MM.1S (cell line): ENCODE measurements at regions not wholly inside any gene's neighbourhood (a gene's known extent, or its start where the extent isn't known, plus 50 kb on each side); places are given as distances from the start of the nearest gene placed in this dataset.
"Not testable (repeated sequence)": the region's sequence is repeated elsewhere in the genome, so short reads cannot be mapped to it uniquely, and the experiment has no call there.

Source experiments
- DNase-seq: peaks from one replicate; pipeline ENCODE4 v3.0.0-alpha.2; 2015
- H2AFZ ChIP-seq: fragments of 300-600 bp; sonication (generic); 2 replicates; pipeline ENCODE4 v1.6.0; 2016; ENCODE audit warnings: antibody characterized with exemption, low read length
- H3F3A ChIP-seq: fragments of 300-600 bp; sonication (generic); 2 replicates; pipeline ENCODE4 v1.6.1; 2016; ENCODE audit warnings: mild to moderate bottlenecking, antibody characterized with exemption, low read length, moderate library complexity, mixed read lengths; ENCODE audit not compliant: insufficient read depth
- H3K27ac ChIP-seq: fragments of 300-600 bp; sonication (generic); 2 replicates; pipeline ENCODE4 v1.5.1; 2016; ENCODE audit warnings: mild to moderate bottlenecking, low read length
- H3K27me3 ChIP-seq: fragments of 300-600 bp; sonication (generic); replicated peaks from 2 replicates; pipeline ENCODE4 v1.6.0; 2016; ENCODE audit warnings: low read length; ENCODE audit not compliant: insufficient read depth
- H3K36me3 ChIP-seq: fragments of 300-600 bp; sonication (generic); replicated peaks from 2 replicates; pipeline ENCODE4 v1.6.1; 2016; ENCODE audit warnings: mild to moderate bottlenecking, low read length, mixed read lengths; ENCODE audit not compliant: insufficient read depth
- H3K4me1 ChIP-seq: fragments of 300-600 bp; sonication (generic); 2 replicates; pipeline ENCODE4 v1.6.1; 2016; ENCODE audit warnings: low read length, mixed read lengths
- H3K4me2 ChIP-seq: fragments of 300-600 bp; sonication (generic); 2 replicates; pipeline ENCODE4 v1.6.0; 2016; ENCODE audit warnings: low read depth, low read length
- H3K4me3 ChIP-seq: fragments of 300-600 bp; sonication (generic); 2 replicates; pipeline ENCODE4 v1.5.1; 2016; ENCODE audit warnings: low read length, mixed read lengths
- H3K79me2 ChIP-seq: fragments of 300-600 bp; sonication (generic); 2 replicates; pipeline ENCODE4 v1.6.1; 2016; ENCODE audit warnings: mixed run types, low read length, mixed read lengths
- H3K9ac ChIP-seq: fragments of 300-600 bp; sonication (generic); 2 replicates; pipeline ENCODE4 v1.6.1; 2016; ENCODE audit warnings: low read length, mixed read lengths
- H3K9me2 ChIP-seq: fragments of 300-600 bp; sonication (generic); replicated peaks from 2 replicates; pipeline ENCODE4 v1.6.1; 2016; ENCODE audit warnings: mild to moderate bottlenecking, low read length, mixed read lengths; ENCODE audit not compliant: insufficient read depth
- H3K9me3 ChIP-seq: fragments of 300-600 bp; sonication (generic); replicated peaks from 2 replicates; pipeline ENCODE4 v1.6.1; 2016; ENCODE audit warnings: mild to moderate bottlenecking, low read length, mixed read lengths; ENCODE audit not compliant: insufficient read depth
- H4K20me1 ChIP-seq: fragments of 300-600 bp; sonication (generic); 2 replicates; pipeline ENCODE4 v1.6.1; 2016; ENCODE audit warnings: mild to moderate bottlenecking, low read length, moderate library complexity, mixed read lengths; ENCODE audit not compliant: insufficient read depth
- EZH2 ChIP-seq: fragments of 300-600 bp; sonication (generic); optimal IDR thresholded peaks from 2 replicates; pipeline ENCODE3; 2017; ENCODE audit warnings: low read depth, mild to moderate bottlenecking, antibody characterized with exemption, low read length, mixed read lengths
- EZH2phosphoT487 ChIP-seq: fragments of 300-600 bp; sonication (generic); IDR thresholded peaks from 2 replicates; pipeline ENCODE4 v1.6.1; 2018; ENCODE audit warnings: antibody characterized with exemption, low read length
- TF ChIP-seq, protein P1 (sequence below): fragments of 300-600 bp; sonication (generic); IDR thresholded peaks from 2 replicates; pipeline ENCODE4 v1.5.1; 2016; ENCODE audit warnings: antibody characterized with exemption, low read length, mixed read lengths

DNA sequence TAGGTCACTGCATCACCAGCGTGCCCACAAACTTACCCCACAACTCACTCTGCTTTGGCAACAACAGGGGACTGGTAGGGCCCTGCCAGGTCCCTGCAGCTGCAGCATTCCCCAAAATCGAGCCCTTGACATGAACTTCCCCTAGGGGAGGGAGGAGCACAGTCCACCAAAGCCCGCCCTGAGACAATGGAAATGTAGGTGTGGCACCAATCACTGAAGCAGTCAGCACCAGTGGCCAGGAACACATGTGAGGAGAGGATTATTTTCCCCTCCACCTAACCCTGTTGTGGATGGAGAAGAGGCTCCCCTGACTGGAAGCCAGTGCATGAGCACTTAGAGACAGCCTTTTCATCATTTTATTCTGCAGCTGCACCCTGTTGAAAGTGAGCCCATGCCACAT, 573.8 kb downstream of the SOX5 start:
- Histone ChIP-seq H3F3A (no peaks in the 10 kb centered on the region), H3K36me3 (no peaks in the 10 kb centered on the region), H2AFZ (peak overlapping the region; percentile 10; the same call in 1 of the 2 replicates), H3K4me2 (no peak overlapping the region), H3K27ac (no peak overlapping the region), H3K9me2 (no peaks in the 10 kb centered on the region), H3K9me3 (no peaks in the 10 kb centered on the region), H3K4me1 (peaks cover 5% of the 10 kb centered on the region; the same call in 1 of the 2 replicates), H4K20me1 (no peaks in the 10 kb centered on the region), H3K27me3 (no peaks in the 10 kb centered on the region), H3K4me3 (no peak overlapping the region), H3K9ac (no peak overlapping the region), H3K79me2 (no peaks in the 10 kb centered on the region)
- no peak for DNase-seq
- TF ChIP-seq, protein P1, sequence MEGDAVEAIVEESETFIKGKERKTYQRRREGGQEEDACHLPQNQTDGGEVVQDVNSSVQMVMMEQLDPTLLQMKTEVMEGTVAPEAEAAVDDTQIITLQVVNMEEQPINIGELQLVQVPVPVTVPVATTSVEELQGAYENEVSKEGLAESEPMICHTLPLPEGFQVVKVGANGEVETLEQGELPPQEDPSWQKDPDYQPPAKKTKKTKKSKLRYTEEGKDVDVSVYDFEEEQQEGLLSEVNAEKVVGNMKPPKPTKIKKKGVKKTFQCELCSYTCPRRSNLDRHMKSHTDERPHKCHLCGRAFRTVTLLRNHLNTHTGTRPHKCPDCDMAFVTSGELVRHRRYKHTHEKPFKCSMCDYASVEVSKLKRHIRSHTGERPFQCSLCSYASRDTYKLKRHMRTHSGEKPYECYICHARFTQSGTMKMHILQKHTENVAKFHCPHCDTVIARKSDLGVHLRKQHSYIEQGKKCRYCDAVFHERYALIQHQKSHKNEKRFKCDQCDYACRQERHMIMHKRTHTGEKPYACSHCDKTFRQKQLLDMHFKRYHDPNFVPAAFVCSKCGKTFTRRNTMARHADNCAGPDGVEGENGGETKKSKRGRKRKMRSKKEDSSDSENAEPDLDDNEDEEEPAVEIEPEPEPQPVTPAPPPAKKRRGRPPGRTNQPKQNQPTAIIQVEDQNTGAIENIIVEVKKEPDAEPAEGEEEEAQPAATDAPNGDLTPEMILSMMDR = no peak
- TF ChIP-seq EZH2 (no peak), EZH2phosphoT487 (no peak)

DNA sequence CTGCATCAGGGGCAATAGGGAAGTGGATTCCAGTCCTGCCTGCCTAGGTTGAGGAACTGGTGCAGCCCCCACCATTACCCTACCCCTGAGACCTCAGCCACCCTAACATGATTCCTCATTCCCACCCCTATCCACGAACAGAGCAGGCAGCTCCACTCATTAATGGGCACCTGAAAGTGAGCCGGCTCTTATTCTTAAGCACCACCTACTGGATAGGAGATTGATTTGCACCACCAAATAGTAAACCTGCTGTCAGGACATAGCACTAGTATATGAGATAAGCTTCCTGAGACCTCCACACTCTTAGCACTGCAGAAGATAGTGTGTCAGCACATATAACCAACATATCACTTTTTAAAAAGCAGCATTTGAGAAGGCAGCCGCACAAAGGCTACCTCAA, 573.2 kb downstream of the SOX5 start:
- TF ChIP-seq, protein P1 = peak; percentile 63
- TF ChIP-seq EZH2 (no peak), EZH2phosphoT487 (no peak)

DNA sequence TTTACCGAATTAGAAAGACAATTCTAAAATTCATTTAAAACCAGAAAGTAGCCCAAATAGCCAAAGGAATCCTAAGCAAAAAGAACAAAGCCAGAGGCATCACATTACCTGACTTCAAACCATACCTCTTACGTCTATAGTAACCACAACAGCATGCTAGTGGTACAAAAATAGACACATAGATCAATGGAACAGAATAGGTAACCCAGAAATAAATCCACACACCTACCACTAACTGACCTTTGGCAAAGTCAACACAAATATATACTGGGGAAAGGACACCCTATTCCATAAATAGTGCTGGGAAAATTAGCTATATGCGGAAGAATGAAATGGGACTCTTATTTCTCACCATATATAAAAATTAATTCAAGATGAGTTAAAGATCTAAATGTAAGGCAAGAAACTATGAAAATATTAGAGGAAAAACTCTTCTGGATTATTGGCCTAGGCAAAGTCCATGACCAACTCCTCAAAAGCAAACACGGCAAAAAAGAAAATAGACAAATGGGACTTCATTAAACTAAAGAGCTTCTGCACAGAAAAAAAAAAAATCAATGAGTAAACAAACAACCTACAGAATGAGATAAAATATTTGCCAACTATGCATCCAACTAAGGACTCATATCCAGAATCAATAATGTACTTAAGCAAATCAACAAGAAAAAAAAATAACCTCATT, 568.9 kb downstream of the SOX5 start:
- Histone ChIP-seq H3K36me3 (no peaks in the 10 kb centered on the region), H3K4me1 (peaks cover under 1% of the 10 kb centered on the region; the same call in 1 of the 2 replicates), H3K4me2 (no peak overlapping the region), H3K9ac (no peak overlapping the region), H3F3A (no peaks in the 10 kb centered on the region), H2AFZ (no peak overlapping the region), H3K4me3 (no peak overlapping the region), H3K79me2 (no peaks in the 10 kb centered on the region), H3K9me3 (no peaks in the 10 kb centered on the region), H3K9me2 (no peaks in the 10 kb centered on the region), H3K27me3 (no peaks in the 10 kb centered on the region), H4K20me1 (no peaks in the 10 kb centered on the region), H3K27ac (no peak overlapping the region)
- no peak for TF ChIP-seq EZH2phosphoT487
- TF ChIP-seq EZH2 = no peak
- TF ChIP-seq, protein P1 = no peak
- no peak for DNase-seq

More for the DNA sequence above, 573.2 kb downstream of the SOX5 start:
- Histone ChIP-seq H3K9ac (no peak overlapping the region), H3K27ac (no peak overlapping the region), H3K36me3 (no peaks in the 10 kb centered on the region), H3F3A (no peaks in the 10 kb centered on the region), H3K4me2 (no peak overlapping the region), H3K9me2 (no peaks in the 10 kb centered on the region), H3K27me3 (no peaks in the 10 kb centered on the region), H2AFZ (no peak overlapping the region), H4K20me1 (no peaks in the 10 kb centered on the region), H3K4me1 (peaks cover 5% of the 10 kb centered on the region; the same call in 1 of the 2 replicates), H3K9me3 (no peaks in the 10 kb centered on the region), H3K79me2 (no peaks in the 10 kb centered on the region), H3K4me3 (no peak overlapping the region)
- DNase-seq = peak; percentile 56

DNA sequence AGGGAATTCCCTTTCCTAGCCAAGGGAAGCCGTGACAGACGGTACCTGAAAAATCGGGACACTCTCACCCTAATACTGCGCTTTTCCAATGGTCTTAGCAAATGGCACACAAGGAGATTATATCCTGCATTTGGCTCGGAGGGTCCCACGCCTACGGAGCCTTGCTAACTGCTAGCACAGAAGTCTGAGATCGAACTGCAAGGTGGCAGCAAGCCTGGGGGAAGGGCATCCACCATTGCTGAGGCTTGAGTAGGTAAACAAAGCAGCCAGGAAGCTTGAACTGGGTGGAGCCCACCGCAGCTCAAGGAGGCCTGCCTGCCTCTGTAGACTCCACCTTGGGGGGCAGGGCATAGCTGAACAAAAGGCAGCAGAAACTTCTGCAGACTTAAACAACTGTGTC, 560.6 kb downstream of the SOX5 start:
- H4K20me1 ChIP-seq, H3K9me3 ChIP-seq, H3K4me2 ChIP-seq, H2AFZ ChIP-seq, H3F3A ChIP-seq, H3K9ac ChIP-seq, H3K27me3 ChIP-seq, H3K4me1 ChIP-seq, DNase-seq, H3K4me3 ChIP-seq, H3K36me3 ChIP-seq, H3K79me2 ChIP-seq, H3K9me2 ChIP-seq, H3K27ac ChIP-seq: not testable (repeated sequence)

DNA sequence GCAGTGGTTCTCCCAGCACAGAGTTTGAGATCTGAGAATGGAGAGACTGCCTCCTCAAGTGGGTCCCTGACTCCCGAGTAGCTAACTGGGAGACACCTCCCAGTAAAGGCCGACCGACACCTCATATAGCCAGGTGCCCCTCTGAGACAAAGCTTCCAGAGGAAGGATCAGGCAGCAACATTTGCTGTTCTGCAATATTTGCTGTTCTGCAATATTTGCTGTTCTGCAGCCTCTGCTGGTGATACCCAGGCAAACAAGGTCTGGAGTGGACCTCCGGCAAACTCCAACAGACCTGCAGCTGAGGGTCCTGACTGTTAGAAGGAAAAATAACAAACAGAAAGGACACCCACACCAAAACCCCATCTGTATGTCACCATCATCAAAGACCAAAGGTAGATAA, 560.2 kb downstream of the SOX5 start:
- not testable (repeated sequence) for H3K36me3 ChIP-seq, H3K27me3 ChIP-seq, DNase-seq, H3K4me3 ChIP-seq, H3F3A ChIP-seq, H4K20me1 ChIP-seq, H2AFZ ChIP-seq, H3K9ac ChIP-seq, H3K27ac ChIP-seq, H3K4me1 ChIP-seq, H3K79me2 ChIP-seq, H3K9me3 ChIP-seq, H3K9me2 ChIP-seq, H3K4me2 ChIP-seq
